ENCODE measurements at regions not wholly inside any gene's neighbourhood (a gene's known extent, or its start where the extent isn't known, plus 50 kb on each side); places are given as distances from the start of the nearest gene placed in this dataset.

GRCh38 chr4:35252866-35253265 is 991.4 kb downstream of the ARAP2 start:
- no peak for DNase-seq

DNA sequence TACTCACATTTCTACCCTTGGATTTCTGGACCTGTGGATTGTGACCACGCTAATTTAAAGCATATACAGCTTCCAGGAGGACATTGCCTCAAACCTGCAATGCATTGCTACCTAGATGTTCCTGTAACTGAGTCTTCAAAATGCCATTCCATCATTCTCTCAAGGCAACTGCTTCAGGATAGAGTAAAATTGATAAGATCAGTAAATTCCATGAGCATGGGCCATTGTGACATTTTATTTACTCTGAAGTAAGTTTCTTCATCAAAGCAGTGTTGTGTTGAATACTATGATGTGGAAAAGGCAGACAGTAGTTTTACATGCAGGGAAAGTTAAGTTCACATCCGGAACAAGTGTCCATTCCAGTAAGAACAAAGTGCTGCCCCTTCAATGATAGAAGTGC is 991.0 kb downstream of the ARAP2 start:
- no peak for DNase-seq

GRCh38 chr4:35286434-35286833 is 957.9 kb downstream of the ARAP2 start:
- DNase-seq, result no peak

GRCh38 chr4:35300996-35301774 is 943.1 kb downstream of the ARAP2 start:
- no peak for DNase-seq

- DNase-seq, result no peak
Observed at GRCh38 chr4:35315419-35315818, 928.9 kb downstream of the ARAP2 start.

- no peak for DNase-seq
Observed at GRCh38 chr4:35325908-35326453, 918.3 kb downstream of the ARAP2 start.

GRCh38 chr4:35342833-35343232 is 901.5 kb downstream of the ARAP2 start:
- no peak for DNase-seq

DNA sequence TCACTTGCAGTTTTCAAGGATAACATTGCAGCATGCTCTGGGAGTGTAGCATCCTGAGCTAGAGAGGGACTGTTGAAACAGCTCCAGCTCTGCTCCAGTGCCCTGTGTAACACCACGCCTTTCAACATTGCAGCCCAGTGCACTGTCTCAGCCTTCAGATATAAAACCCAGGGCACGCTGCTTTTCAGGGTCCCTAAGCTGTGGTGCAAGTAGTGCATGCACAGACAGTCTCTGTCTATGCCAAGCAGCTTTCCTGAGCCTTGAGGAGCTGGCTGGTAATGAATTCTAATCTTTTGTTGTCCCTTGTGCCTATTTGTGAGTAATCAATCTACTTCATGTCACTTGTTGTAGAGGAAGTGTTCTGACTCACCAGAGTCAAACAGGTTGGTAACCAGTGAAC is 897.0 kb downstream of the ARAP2 start:
- DNase-seq, result no peak

DNA sequence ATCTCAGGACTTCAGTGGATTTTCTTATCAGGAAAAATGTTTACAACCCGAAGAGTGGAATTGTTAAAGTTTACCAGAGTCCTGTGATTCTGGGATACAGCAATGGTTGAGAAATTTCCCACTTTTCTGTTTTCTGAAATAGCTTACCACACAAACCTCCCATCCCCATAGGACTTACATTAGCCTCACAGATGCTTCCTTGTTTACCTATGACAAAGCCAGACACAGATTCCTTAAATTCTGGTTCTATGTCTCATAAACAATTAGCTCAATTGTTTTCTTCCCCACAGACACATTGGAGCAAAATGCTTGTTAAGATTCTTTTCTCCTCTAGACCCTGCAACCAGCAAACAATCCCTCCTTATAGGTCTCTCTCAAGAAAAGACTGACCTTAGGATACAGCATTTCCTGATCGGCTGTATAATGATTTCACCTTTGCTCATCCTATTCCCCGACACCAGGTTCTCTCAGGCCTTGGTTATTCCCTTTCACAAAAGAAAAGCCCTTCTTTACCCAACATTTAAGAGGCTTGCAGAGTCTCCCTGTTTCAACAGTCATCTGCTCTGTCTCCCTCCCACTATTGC is 886.2 kb downstream of the ARAP2 start:
- no peak for DNase-seq

GRCh38 chr4:35364321-35364870 is 879.9 kb downstream of the ARAP2 start:
- DNase-seq, result no peak

DNA sequence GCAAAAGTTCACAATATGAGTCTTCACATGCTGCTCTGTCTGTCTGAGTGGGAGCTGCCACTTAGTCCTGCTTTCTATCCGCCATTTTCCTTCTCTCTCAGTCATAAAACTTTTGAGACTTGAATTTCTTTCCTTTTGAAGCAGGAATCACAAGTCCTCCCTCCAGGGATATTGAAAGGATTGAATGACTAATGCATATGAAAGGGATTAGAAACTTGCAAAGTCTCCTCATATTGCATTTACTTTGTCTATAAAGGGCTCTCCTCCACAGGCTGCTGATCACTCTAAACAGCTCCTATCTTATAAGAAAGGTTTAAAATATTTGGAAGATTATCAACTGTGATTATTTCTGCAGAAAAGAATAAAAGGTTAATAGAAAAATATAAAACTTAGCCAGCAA is 879.1 kb downstream of the ARAP2 start:
- no peak for DNase-seq

DNA sequence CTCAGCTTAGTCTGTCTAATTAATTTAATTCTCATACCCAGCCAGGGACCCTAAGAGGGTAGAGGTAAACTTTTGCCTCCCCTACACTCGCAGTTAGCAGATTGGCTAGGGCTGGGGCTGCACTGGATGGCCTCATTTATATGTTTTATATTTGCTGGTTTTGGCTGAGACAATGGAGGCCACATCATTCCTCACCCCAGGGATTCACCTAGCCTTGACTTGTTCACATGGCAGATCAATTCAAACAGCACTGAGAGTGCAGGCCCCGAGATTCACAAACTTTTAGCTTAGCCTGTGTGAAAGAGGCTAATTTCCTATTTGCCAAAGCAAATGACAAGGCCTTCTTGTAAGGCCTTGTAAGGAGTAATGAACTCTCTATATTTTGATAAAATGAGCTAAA is 844.4 kb downstream of the ARAP2 start:
- no peak for DNase-seq

GRCh38 chr4:35423104-35423503 is 821.2 kb downstream of the ARAP2 start:
- no peak for DNase-seq

GRCh38 chr4:35447474-35447873 is 796.8 kb downstream of the ARAP2 start:
- no peak for DNase-seq

DNA sequence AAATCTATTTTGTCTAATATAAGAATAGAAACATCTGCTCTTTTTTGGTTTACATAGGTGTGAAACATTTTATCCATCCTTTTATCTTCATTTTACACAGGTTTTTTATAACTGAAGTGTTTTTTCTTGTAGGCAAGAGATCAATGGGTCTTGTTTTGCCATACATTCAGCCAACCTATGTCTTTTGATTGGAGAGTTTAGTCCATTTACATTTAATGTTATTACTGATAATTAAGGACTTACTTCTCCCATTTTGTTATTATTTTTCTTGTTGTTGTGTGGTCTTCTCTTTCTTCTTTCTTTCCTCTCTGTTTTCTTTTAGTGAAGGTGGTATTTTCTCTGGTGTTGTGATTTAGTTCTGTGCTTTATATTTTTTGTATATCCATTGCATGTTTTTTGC is 785.3 kb downstream of the ARAP2 start:
- no peak for DNase-seq

DNA sequence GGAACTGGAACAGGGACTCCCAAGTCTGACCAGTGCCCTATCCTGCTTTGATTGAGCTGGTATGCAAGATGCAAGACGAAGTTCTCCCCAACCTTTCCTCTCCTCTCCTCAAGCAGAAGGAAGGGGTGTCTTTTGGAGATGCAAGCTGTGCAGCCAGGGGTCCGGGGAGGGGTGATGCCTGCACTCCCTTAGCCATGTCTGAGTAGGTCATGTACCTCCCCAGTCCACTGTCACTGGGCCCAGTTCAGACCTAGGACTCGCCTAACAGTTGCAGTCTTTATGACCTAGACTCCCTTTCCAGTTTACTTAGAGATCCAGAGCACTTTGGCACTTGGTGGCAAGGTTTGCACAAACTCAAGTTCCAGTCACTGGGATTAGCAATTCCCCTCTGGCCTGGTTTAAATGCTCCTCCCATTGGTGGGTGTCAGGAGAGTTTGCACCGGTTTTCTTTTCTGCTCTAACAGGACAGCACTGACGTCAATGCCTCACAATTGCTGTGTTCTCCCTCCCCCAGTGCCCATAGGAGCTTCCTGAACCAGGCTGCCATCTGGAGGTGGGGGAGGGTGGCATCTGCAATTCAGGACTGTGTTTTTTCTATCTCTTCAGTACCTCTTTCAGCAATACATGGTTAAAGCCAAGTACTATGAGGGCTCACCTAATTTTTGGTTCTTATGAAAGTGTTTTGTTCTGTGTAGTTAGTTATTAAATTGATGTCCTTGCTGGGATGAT is 782.2 kb downstream of the ARAP2 start:
- DNase-seq, result no peak

- DNase-seq, result no peak
Observed at GRCh38 chr4:35463251-35463952, 780.9 kb downstream of the ARAP2 start.

- DNase-seq, result no peak
Observed at GRCh38 chr4:35464964-35465528, 779.3 kb downstream of the ARAP2 start.

- DNase-seq, result no peak
Observed at GRCh38 chr4:35491093-35491492, 753.2 kb downstream of the ARAP2 start.

- DNase-seq, result no peak
Observed at GRCh38 chr4:35493977-35494376, 750.3 kb downstream of the ARAP2 start.

DNA sequence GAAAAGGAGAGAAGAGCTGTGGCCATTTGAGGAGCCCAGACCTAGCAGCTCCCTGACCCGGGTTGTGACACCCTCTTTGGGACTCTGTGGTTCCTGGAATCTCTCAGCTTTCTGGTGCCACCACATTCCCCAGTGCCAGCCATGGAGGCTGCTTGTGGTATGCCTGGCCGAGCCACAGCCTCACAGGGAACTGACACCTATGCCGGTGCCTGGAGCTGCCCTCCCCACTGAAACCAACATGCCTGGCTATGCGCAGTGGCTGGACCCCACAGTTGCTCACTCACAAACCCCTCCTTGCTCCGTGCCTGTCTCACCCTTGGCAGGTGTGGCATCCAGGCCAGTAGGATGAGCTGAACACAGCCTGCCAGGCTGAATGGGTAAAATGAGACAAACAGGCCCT is 749.4 kb downstream of the ARAP2 start:
- no peak for DNase-seq

GRCh38 chr4:35500812-35501211 is 743.5 kb downstream of the ARAP2 start:
- no peak for DNase-seq

- no peak for DNase-seq
Observed at GRCh38 chr4:35503435-35503834, 740.9 kb downstream of the ARAP2 start.

Data from NCI-H2029 (cell line).